ENCODE measurements at regions not wholly inside any gene's neighbourhood (a gene's known extent, or its start where the extent isn't known, plus 50 kb on each side); places are given as distances from the start of the nearest gene placed in this dataset.

DNA sequence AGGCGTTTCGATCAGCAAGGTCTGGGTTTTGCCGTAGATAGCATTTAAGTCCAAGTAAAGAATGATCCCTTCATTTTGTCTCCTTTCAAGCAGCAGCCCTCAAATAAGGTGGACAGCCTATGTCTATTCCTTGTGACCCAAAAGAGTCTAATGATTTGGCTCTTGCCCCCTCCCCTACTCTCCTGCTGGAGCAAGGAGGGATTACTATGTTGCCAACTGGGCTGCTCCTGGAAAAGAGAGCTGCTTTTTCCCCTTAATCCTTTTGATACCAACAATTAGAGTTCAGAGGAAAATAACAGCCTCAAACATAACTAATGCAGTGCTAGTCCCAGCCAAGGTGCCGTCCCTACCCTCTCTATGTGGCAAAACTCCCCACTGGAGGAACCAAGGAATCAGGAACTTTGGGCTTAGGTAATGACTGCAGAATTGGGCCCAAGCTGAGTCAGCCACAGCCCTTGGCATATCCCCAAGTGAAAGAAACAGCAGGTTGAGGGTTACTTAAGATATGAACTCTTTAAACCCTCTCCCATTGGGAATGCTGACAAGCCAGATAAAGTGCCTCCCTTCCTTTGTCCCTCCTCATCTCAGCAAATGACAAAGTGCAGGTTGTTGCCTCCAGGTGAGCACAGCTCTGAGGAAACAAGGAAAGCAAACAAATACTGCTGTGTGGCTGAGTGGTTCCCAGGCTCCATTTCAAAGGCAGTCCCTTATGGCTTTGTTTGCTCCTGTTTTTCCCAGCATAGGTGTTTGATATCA lies 643.7 kb downstream of the INHBA start:
- DNase-seq, result no peak

DNA sequence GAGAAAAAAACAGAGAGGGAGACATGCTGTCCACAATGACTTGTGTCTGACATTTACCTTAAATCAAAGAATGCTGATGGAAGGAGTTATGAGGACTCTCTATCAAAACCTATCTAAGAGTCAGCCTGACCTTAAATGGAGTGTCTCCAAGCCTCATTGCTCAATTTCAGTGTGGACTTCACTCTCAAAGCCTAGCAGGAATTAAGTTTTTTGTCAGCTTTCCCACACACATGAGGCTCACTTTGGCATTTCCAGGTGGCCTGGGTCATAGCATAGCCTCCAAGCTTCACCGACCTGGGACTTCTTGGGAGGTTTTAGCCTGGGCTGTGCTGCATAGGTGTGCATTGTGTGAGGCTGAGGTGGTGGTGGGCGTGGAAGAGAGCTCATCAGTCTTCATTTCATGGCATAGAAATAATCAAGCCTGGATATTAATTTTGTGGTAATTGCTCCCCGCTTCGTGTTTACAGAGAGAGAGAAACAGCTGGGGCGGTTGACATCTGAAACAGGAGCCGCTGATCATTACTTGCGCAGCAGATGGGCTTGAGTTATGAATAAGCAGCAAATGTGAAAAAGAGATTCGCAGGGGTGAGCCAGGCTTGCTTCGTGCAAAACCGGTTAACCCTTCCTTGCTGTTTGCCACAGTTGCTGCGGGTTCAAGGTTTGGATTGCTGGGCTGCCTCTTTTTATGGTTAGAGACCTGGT lies 647.8 kb downstream of the INHBA start:
- DNase-seq, result no peak

DNA sequence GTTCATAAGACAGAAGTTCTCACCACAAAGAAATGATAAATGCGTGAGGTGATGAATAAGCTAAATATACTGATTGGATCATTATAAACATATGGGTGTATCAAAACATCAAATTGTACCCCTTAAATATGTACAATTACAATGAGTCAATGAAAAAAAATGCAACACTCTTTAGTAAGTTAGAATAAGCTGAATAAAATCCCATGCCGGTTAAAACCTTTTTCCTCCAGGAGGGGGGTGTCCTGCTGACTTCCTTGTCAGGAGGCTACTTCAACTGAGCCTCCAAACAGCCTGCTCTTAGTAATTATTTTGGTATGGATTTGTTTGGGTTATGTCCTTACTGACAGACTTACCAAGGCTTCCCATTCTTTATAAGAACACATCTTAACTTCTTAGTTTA lies 649.1 kb downstream of the INHBA start:
- DNase-seq, result no peak

DNA sequence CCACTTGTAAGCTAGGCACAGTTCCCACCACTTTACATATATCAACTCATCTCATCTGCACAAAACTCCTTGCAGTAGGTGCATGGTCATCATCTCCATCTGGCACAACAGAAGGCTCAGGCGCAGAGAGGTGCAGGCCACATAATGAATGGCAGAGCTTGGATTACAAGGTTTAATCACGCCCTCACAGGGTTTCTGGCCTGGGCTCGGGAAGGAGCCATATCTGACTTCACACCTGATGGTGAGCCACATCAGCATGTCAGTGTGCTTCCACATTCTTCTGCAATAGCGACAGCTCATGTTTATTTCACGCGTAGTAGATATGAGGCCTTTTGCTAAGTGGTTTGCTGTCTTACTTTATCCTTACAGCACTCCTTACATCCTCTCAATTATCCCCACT lies 650.2 kb downstream of the INHBA start:
- no peak for DNase-seq

DNA sequence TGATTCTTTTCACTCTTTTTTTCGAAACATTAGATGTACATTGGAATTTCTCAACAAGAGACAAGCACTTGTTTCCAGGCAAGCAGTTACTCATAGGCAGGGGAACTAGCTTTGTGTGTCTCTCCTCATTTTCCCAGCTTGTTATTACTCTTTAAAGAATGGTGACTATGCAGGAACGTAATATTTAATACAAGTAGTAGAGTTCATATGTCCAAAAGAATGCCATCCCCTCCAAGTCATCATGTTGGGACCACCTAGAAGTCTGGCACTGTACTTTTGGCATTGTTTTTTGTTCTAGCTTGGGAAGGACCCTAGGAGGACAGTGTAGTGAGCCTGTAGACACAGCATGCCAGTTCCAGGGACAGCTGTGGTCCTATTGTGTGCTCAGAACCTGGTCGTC lies 650.7 kb downstream of the INHBA start:
- no peak for DNase-seq

DNA sequence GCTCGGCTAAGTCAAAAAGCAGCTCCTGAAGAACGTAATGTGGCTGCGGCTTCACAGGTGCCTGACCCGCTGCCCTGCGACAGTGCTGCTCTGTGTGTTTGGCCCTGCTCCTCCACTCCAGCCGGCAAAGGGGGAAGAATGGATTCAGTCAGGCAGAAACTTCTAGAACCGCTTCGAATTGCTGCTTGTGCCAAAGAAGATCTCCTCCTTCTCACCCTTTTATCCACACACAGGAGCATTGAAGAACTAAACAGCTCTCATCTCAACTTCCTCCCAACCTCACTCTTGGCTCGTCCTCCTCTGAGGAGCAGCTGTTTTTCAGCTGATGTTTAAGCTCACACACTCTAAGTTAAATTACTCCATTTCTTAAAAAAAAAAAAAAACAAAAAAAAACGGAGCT lies 651.4 kb downstream of the INHBA start:
- DNase-seq, result no peak

DNA sequence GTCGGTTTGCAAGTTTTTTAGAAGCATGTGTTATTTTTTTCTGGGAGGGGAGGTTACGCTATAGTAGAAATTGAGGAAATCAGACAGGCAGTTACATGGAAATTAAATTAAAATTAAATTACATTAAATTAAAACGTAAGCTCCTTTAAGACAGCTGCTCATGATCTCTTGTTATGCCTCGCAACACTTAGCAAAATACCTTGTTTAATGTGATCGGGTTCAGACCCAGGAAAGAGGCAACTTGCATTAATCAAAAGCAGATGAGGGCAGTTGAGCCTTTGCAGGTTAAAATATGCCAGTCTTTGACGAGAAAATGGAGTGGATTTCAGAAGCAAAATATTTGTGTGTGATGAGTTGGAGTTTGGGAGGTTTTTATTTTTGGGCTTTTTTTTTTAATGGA lies 651.8 kb downstream of the INHBA start:
- no peak for DNase-seq

DNA sequence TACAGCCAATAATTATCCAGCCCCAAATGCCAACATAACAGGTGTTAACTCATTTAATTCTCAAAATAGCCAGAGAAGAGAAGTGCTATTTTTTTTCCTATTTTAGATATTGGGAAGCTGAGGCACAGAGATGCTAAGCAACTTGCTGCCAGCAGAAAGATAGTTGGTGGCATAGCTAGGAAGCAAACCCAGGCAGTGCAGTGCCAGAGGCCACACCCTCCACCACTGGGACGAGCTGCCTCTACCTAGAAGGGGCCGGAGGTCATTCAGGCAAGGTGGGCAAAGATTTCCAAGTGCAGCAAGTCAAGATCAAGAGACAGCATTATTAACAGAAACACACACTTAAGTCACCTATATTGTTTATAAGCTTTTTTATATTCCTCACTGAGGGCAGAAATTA lies 654.1 kb downstream of the INHBA start:
- no peak for DNase-seq

DNA sequence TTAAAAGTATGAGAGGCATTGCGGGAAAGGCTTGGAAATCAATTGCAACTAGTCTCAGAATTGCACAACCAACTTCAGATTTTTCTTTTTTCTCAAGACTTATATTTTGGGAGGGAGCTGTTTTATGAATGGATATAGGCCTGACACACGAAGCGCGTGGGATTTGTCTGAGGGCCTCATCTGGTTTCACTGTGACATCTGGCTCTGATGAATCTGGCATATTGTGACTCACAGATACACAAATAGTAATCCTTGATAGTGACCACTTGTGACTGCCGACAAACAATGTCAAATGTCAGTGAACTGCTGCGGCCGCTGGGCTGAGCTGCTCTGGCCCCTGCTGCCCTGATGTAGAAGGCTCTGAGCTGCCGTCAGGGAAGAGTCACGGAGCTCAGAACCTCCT lies 655.1 kb downstream of the INHBA start:
- DNase-seq, result no peak

DNA sequence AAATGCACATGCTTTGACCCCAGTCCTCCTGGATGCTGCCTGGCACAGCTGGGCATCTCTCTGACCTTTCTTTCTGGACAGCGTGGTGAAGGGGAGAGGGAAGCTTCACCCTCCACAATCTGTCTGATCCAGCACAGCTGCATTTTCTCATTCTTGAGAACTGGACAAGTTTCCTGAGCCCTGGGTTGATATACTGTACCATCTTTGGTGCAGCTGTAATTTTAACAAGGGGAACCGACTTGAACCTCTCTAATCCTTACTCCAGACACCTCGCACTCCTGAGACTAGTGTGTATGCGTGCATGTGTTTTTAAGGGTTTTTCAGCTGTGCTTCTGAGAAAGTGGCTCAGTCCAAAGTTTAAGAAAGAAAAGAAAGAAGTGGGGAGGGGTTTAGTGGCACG lies 655.7 kb downstream of the INHBA start:
- DNase-seq, result no peak

DNA sequence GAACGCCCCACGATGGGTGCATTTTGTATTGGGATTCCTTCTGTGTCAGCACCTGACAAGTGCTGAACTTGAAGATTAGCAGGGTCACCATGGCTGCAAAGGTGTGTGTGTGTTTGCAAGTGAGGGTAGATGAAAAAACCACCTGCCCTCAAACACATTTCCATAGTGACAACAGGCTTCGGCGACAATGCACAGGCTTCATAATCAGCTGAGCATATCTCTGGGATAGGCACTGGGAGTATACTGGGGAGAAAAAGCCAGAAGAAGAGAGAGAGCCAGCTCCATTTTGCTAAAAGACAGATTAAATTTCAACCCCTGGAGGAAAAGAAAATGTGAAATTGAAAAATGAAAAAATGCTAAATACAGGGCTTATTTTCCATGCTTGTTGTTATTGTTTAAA lies 656.1 kb downstream of the INHBA start:
- DNase-seq, result no peak

DNA sequence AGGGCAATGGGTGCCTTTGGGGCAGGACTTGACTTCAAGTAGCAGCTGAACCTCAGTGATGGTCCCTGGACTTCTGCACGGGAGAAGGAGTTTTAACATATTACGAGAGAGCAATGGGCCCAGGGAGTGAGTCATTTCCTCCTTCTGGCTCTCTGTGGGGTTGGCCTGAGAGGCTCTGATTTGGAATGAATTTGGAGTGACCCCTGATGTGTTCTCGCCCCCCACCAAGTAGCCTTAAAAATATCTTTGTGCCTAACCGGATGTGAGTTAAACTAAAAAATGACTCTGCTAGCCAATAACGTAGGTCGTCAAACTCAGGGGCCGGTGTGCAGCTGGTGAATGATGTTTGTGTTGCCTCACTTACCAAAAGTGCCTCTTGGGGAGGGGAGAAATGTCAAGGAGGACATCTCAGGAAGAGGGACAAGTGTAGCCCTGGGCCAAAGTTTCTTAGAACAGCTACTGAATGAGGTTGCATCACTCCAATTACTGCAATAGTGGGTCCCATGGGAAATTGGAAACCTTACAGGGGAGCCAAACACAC lies 656.6 kb downstream of the INHBA start:
- no peak for DNase-seq

DNA sequence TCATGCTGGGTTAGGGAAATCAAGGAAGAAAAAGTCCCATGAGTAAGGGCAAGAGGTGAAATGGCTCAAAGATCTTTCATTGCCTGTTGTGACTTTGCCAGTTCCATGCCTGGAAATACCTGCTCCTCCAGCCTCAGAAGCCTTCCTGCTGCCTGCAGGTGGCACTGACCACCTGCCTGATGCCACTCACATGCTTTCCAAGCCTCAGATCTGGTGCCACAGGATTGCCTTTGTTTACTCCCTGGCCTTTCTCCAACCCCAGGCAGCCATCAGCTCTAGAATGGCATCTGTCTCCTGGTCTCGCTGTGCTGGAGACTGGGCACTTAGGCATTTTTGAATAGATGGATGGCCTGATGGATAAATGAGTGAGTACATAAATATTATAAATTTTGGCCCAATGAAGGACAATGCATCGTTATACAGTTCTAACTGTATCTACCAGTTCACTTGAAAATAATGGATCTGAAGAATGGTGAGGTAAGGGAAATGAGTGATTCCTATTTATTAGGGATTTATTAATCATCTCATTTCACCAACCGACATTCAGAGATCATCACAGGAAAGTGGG lies 657.2 kb downstream of the INHBA start:
- no peak for DNase-seq

DNA sequence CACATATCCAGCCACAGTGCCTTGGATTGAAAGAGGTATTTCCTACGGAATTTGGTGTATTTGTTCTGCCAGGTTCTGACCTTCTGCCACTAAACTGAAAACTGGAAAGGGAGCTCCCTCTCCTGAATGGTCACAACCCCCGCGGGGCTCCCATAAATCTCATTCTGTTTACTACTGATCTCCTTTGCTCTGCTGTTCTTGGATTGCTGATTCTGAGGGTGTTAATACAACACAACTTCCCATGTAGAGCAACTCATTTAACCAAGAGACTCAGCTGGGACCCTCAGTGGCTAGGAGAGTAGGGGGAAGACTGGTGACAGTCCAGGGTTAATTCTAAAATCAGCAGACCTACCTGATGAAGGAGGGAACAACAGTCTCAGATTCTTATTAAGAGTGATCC lies 662.9 kb downstream of the INHBA start:
- DNase-seq, result no peak

DNA sequence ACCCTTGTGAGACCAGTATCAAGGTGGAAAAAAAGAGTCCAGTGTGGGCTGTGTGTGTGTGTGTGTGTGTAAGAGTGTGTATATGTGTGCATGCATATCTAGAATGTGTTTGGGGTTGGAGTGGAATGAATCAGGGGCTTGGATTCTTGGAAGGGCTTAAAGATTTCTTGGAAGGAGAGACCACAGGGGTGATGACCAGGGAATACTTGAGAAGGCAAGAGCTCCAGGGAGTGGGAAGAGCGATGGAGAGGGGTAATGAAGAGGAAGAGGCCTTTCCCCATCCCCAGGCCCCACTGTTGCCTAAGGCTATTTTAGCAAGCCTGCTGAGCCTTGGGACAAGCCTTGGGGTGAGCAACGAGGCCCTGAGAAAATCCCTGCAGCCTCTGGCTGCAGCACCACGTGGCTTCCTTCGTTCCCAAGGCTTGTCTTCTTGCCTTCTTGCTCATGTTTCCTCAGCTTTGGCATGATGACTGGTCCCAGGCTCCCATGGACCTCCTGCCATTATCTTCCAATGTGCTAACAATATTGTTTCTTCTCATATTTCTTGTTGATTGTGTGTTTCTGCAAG lies 663.4 kb downstream of the INHBA start:
- DNase-seq, result no peak

DNA sequence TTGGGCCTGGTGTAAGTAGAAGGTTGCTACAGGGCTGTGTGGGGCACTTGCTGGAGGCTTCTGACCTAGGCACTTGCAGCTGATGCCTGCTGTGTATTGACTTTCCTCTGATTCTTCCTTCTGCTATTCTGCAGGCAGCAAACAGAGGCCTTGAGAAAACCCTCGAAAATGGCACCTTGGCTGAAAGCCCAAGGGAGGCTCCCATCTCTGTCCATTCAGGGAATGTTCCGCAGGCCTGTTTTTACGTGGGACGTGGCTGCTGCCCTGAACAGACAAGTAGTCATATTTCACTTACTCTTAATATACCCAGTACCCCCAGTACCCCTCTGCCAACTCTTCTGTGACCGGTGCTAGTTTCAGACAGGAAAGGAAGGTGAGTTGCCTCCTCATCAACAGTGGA lies 664.7 kb downstream of the INHBA start:
- DNase-seq, result no peak

DNA sequence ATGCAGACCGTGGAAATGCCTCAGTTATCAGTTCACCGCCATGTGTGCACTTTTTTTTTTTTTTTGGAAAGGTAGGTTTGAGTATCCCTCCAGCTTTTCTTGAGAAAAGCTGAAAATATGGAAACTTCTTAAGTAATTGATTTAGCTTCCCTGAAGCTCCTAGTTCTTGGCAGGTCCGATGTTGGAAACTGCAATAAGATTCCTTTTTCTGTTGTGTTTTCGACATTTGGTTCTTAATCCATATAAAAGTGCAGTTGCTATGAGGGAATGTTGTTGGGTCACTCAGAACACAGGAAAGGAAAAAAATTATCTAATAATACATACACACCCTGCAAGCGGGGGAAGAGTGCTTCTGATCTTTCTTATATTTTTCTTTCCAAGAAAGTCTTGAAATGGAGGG lies 665.2 kb downstream of the INHBA start:
- no peak for DNase-seq

DNA sequence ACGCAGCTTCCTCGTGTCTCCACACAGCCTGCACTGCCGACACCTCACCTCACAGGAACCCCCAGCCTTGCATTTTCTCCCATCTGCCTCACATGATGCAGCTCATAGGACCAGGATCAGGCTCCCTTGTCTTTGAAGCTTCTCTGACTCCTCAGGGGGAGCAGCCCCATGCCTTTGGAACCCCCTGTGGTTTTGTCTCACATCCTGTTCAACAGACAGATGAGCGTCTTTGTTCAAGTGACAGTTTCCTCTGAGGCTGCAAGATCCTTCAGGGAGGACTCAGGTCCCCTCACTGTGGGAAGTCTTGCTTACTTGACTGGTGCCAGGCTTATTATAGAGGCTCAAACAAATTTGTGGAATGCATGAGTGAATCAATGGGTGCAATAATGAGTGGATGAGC lies 667.1 kb downstream of the INHBA start:
- DNase-seq, result no peak

DNA sequence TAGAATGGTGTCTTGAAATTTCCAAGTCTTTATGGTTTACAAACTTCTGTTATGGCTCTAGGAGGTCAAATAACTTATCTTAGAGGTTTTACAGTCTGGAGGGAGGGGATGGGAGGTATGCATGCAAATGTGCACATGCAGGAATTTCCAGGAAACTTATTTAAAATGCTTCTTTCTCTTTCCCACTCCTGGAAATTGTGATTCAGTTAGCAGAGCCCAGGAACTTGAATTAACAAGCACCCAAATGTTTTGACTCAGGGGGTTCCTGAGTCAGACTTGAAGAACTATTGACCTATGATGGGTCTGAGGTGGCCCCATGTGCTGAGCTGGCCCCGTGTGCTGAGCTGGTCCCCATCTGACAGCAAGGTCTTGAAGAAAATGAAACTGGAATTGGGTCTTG lies 669.4 kb downstream of the INHBA start:
- no peak for DNase-seq

DNA sequence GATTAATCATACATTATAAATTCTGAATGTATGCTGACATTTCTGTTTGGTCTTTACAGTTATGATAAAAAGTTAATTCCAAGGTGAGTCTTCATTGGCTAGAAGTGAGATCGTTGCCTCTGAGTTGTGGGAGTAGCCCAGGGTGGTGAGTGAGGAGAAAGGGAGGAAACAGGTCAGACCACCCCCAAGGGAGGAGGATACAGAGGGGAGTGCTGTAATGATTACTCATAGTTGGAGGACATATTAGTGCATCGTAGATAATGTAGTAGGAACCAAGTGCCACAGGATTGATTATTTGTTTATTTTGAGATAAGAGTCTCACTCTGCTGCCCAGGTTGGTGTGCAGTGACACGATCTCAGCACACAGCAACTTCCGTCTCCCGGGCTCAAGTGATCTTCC lies 672.2 kb downstream of the INHBA start:
- DNase-seq, result no peak

DNA sequence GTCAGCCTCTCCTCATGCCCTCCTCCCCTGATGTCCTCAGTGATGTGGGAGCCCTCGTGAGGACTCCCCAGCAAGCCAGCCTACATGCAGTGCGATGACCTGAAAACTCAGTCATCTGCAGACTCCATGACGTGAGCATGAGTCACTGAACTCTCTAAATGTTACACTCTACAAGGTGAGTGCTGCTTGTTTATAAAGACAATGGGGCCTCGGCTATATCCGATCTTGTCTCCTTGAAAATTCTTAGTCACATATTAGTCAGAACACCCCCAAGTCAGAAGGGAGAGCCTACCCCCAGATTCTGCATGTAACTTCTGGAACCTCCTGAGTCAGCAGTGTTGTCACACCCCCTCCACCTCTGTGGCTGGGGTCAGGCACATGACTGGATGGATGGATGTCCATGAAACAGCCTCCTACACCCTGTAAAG lies 673.8 kb downstream of the INHBA start:
- peak; percentile 57 for DNase-seq

DNA sequence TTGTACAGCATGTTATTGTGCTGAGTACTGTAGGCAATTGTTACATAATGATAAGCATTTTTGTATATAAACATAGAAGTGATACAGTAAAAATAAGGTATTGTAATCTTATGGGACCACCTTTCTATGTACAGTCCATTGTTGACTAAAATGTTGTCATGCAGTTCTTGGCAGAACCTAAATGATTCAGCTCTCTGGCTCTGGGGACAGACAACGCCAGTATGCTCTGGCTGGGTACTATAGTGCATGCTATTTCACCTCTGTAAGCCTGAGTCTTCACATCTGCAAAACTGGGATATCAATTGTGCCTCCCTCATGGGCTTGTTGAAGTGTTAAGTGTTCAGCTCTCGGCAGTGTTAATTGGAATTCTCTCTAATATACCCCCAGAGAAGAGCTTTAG lies 674.3 kb downstream of the INHBA start:
- DNase-seq, result no peak

DNA sequence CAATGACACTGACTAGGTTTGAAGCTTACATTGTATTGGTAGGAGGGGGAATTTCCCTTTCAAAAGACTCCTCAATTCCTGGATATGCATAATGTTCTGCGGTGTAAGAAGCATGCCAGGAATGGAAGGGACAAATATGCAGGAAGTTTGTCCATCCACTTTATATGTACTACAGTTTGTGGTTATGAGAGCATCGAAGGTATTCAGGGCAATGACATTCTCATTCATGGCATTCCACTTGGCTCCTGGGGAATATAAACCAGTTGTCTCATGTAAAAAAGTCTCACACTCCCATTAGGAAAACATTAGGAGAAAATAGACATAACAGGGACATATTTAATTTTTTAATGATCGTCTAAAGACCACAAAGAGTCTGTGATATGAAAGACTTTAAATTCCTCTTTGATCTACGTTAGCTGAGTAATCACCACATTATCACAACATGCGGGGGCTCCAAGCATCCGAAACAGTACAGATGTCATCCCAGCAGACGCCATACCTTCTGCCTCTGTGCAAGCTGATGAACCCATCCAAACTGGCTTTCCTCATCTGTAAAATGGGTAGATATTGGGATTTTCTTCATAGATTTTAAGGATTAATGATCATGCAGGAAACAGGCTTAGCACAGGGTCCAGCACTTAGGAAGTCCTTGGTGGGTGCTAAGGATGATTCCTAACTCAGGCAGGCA lies 675.3 kb downstream of the INHBA start:
- DNase-seq, result no peak
